ENCODE measurements at regions not wholly inside any gene's neighbourhood (a gene's known extent, or its start where the extent isn't known, plus 50 kb on each side); places are given as distances from the start of the nearest gene placed in this dataset.

DNA sequence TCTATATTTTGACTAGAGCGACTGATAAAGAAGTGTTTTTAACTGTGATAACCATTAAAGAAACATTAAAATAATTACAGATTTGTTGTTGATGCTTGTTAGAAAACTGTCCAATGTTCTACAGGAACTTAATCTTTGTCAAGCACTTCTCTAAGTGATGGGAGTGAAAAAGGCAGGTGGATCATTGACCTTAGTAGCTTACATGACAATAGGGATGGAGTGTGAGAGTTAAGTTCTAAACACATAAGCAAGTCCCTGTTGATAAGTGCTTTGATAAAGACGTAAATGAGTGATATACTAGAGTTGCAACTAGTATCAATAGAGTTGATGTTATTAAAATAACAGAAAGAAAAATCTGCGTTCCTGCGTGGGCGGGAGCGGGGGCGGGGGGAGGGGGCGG, 931.5 kb upstream of the EPHA7 start:
- TF ChIP-seq CTCF (IDR thresholded peaks at IDR 0.05) = no peak
- H3K27ac ChIP-seq = no peak overlapping the region
- H3K36me3 ChIP-seq = no peaks in the 10 kb centered on the region
- no peaks in the 10 kb centered on the region for H3K9me3 ChIP-seq
- DNase-seq (ENCODE audit: low spot score in 2 of 2) = no peak
- H3K4me3 ChIP-seq = no peak overlapping the region
- H3K4me1 ChIP-seq = no peaks in the 10 kb centered on the region
- H3K27me3 ChIP-seq = no peaks in the 10 kb centered on the region
- intact Hi-C loops (cut with DNase I) = no loop called here

DNA sequence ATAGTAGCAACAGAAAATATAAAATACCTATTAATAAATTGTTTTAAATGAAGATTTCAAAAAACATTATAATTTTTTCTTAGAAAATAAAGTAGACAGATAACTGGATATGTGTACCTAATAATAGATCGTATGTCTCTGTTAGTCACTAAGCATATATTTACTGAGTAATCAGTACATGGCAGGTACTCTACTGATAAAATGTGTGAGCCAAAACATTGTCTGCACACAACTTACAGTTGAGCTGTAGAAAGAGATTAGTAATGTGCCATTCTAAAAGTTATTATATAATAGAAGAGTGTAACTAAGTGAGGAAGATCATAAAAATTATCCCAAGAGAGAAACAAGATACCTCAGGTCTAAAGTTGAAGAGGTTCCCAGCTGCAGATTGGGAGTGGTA, 929.9 kb upstream of the EPHA7 start:
- H3K36me3 ChIP-seq = no peaks in the 10 kb centered on the region
- no peaks in the 10 kb centered on the region for H3K4me1 ChIP-seq
- H3K27ac ChIP-seq = no peak overlapping the region
- no peak overlapping the region for H3K4me3 ChIP-seq
- intact Hi-C loops (cut with DNase I) = no loop called here
- H3K27me3 ChIP-seq = no peaks in the 10 kb centered on the region
- TF ChIP-seq CTCF (IDR thresholded peaks at IDR 0.05) = no peak
- H3K9me3 ChIP-seq = no peaks in the 10 kb centered on the region
- DNase-seq (ENCODE audit: low spot score in 2 of 2) = no peak

- intact Hi-C loops (cut with DNase I) = no loop called here
- no peaks in the 10 kb centered on the region for H3K9me3 ChIP-seq
- TF ChIP-seq CTCF (IDR thresholded peaks at IDR 0.05) = no peak
- no peaks in the 10 kb centered on the region for H3K27me3 ChIP-seq
- no peaks in the 10 kb centered on the region for H3K36me3 ChIP-seq
- H3K4me3 ChIP-seq = no peak overlapping the region
- H3K4me1 ChIP-seq = no peaks in the 10 kb centered on the region
- no peak overlapping the region for H3K27ac ChIP-seq
- DNase-seq (ENCODE audit: low spot score in 2 of 2) = no peak
These were observed 925.5 kb upstream of the EPHA7 start for GRCh38 chr6:94344866-94345265.

GRCh38 chr6:94341173-94341572, 921.8 kb upstream of the EPHA7 start:
- Histone ChIP-seq H3K36me3 (no peaks in the 10 kb centered on the region), H3K27me3 (no peaks in the 10 kb centered on the region), H3K4me1 (no peaks in the 10 kb centered on the region), H3K4me3 (no peak overlapping the region), H3K9me3 (no peaks in the 10 kb centered on the region), H3K27ac (no peak overlapping the region)
- intact Hi-C loops (cut with DNase I) = no loop called here
- TF ChIP-seq CTCF (IDR thresholded peaks at IDR 0.05) = no peak
- no peak for DNase-seq (ENCODE audit: low spot score in 2 of 2)

- intact Hi-C loops (cut with DNase I) = no loop called here
- H3K36me3 ChIP-seq = no peaks in the 10 kb centered on the region
- no peak for TF ChIP-seq CTCF (IDR thresholded peaks at IDR 0.05)
- H3K27me3 ChIP-seq = no peaks in the 10 kb centered on the region
- no peak overlapping the region for H3K4me3 ChIP-seq
- H3K9me3 ChIP-seq = no peaks in the 10 kb centered on the region
- DNase-seq (ENCODE audit: low spot score in 2 of 2) = no peak
- H3K4me1 ChIP-seq = no peaks in the 10 kb centered on the region
- H3K27ac ChIP-seq = no peak overlapping the region
These were observed 904.5 kb upstream of the EPHA7 start for GRCh38 chr6:94323853-94324252.

- no peak overlapping the region for H3K27ac ChIP-seq
- H3K27me3 ChIP-seq = no peaks in the 10 kb centered on the region
- no peaks in the 10 kb centered on the region for H3K9me3 ChIP-seq
- no peak for TF ChIP-seq CTCF (IDR thresholded peaks at IDR 0.05)
- DNase-seq (ENCODE audit: low spot score in 2 of 2) = no peak
- no peaks in the 10 kb centered on the region for H3K36me3 ChIP-seq
- intact Hi-C loops (cut with DNase I) = no loop called here
- H3K4me1 ChIP-seq = no peaks in the 10 kb centered on the region
- H3K4me3 ChIP-seq = no peak overlapping the region
These were observed 881.2 kb upstream of the EPHA7 start for GRCh38 chr6:94300424-94301144.

All from ascending aorta (tissue), 2 donors.